Testis (tissue), 2 donors: ENCODE measurements at regions not wholly inside any gene's neighbourhood (a gene's known extent, or its start where the extent isn't known, plus 50 kb on each side); places are given as distances from the start of the nearest gene placed in this dataset.

Experiments used
- POLR2A ChIP-seq: fragments of 450-650 bp; IDR thresholded peaks from one replicate; pipeline ENCODE4 v1.6.1; 2017; ENCODE audit warnings: antibody characterized with exemption, mild to moderate bottlenecking, moderate library complexity
- TF ChIP-seq, protein P1 (sequence below), 3 experiments: fragments of 450-650 bp in 2 of 3; fragments of 200-600 bp in 1 of 3; sonication (generic) in 1 of 3; IDR thresholded peaks; one replicate each; pipeline ENCODE4 v1.5.1; 2016 to 2019; ENCODE audit warnings: antibody characterized with exemption in 3 of 3, mild to moderate bottlenecking in 2 of 3, moderate library complexity in 1 of 3

DNA sequence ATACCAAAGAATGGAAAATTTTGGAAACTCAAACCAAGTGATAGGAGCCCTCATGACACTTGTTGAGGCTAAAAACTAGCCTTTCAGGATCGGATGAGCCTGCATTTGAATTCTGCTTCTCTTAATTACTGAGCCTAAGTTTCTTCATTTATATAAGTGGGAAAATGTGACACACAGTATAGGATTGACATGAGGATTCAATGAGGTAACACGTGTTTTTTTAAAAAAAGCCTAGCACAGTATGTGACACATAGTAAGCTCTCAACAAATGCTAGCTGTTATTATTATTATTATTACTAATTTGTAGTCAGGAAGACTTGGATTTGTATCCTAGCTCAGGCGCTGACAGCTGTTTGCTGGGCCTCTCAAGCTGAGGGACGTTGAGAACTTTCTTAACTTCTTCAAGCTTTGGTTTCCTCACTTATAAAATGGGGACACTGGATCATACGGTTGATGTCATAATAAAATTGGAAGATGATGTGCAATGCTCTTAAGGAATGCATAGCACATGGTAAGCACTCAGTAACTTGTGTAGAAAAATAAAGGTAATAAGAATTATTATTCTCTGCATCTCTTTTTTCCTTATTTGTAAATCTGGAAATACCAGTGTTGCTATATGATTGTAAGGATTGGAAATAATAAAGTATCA lies 55.4 kb upstream of the JUN start:
- TF ChIP-seq, protein P1, sequence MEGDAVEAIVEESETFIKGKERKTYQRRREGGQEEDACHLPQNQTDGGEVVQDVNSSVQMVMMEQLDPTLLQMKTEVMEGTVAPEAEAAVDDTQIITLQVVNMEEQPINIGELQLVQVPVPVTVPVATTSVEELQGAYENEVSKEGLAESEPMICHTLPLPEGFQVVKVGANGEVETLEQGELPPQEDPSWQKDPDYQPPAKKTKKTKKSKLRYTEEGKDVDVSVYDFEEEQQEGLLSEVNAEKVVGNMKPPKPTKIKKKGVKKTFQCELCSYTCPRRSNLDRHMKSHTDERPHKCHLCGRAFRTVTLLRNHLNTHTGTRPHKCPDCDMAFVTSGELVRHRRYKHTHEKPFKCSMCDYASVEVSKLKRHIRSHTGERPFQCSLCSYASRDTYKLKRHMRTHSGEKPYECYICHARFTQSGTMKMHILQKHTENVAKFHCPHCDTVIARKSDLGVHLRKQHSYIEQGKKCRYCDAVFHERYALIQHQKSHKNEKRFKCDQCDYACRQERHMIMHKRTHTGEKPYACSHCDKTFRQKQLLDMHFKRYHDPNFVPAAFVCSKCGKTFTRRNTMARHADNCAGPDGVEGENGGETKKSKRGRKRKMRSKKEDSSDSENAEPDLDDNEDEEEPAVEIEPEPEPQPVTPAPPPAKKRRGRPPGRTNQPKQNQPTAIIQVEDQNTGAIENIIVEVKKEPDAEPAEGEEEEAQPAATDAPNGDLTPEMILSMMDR (IDR thresholded peaks at IDR 0.05): no peak
- TF ChIP-seq POLR2A: no peak
